GM20000 (cell line): ENCODE measurements at regions not wholly inside any gene's neighbourhood (a gene's known extent, or its start where the extent isn't known, plus 50 kb on each side); places are given as distances from the start of the nearest gene placed in this dataset.

Experiments
- DNase-seq: peaks from one replicate; pipeline ENCODE4 v3.0.0; 2012; ENCODE audit warnings: low spot score
- TF ChIP-seq, protein P1 (sequence below): IDR thresholded peaks from 2 replicates; pipeline ENCODE4 v1.5.1; 2012; ENCODE audit warnings: mild to moderate bottlenecking, control low read depth; ENCODE audit errors: extremely low read depth, missing control alignments

DNA sequence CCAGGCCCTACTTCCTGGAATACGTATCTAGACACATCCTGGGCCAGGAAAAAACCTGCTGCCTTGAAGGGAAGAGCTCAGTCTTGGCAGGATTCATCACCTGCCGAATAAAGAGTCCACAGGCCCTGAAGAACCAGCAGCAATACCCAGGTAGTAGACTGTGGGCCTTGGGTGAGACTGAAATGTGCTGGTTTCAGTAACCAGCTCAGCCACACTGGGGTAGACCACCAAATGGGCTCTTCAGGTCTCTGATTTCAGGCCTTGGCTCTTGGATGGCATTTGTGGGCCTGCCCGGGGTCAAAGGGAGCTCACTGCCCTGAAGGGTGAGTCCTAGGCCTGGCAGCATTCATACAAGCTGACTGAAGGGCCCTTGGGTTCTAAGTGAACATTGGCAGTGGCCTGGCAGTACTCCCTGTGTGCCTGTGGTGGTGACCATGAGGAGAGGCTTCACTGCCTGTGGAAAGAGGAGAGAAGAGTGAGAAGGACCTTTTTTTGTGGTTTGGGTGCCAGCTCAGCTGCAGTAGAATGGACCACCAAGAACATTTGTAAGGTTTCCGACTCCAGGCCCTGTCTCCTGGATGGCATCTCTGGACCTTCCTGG is 175.1 kb downstream of the ANKRD30B start:
- TF ChIP-seq, protein P1, sequence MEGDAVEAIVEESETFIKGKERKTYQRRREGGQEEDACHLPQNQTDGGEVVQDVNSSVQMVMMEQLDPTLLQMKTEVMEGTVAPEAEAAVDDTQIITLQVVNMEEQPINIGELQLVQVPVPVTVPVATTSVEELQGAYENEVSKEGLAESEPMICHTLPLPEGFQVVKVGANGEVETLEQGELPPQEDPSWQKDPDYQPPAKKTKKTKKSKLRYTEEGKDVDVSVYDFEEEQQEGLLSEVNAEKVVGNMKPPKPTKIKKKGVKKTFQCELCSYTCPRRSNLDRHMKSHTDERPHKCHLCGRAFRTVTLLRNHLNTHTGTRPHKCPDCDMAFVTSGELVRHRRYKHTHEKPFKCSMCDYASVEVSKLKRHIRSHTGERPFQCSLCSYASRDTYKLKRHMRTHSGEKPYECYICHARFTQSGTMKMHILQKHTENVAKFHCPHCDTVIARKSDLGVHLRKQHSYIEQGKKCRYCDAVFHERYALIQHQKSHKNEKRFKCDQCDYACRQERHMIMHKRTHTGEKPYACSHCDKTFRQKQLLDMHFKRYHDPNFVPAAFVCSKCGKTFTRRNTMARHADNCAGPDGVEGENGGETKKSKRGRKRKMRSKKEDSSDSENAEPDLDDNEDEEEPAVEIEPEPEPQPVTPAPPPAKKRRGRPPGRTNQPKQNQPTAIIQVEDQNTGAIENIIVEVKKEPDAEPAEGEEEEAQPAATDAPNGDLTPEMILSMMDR, result no peak
- DNase-seq, result no peak

DNA sequence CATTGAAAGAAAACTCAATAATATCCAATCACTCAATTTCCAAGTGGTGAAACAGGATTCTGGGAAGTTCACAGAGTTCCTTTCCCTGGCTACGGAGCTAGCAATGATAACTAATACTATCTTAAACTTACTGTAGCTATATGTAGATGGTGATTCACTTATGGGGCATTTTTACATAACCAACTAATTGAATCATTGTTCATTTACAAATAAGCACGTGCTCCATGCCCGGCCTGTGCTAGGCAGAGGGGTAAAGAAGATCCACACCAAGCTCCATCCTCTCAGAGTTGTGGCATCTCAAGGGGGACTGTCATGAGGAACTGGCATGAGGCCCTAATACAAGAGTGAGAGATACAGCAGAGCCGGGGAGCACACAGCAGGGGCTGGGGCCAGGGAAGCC is 176.3 kb downstream of the ANKRD30B start:
- DNase-seq, result no peak
- TF ChIP-seq, protein P1, result no peak

DNA sequence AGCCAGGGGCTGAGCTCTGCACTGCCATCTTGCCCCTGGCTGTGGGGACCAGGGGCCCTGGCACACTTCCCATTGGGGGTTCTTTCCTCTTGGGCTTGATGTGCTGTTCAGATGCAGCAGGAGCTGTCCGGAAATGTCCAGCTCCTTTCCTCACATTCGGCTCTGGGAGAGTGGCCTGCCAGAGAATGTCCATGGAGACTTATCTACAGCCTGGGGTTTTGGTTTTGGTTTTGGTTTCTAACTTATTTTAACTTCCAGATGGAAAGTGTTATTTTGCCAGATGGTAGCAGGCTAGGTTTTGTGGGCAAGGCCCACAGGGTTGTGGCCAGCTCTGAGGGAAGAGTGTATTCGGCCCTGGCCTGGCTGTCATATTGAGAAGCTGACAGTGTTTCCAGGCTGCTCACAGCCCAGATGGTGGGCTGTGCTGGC is 177.3 kb downstream of the ANKRD30B start:
- no peak for DNase-seq
- TF ChIP-seq, protein P1, result no peak

DNA sequence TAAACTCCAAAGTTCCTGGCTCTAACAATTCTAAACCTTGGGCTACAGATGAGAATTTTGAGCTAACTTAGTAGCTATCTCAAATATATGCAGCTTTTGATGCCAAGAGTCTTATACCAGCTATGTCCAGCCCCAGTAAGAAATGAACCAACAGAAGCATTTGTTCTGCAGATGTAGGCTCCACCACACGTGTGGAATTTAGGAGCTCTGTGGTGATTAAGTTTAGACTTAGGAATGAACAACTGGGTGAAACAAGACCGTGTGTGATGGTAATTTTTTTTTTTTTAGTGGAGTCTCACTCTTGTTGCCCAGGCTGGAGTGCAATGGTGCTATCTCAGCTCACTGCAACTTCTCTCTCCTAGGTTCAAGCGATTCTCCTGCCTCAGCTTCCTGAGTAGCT is 179.7 kb downstream of the ANKRD30B start:
- TF ChIP-seq, protein P1, result no peak
- DNase-seq, result no peak

DNA sequence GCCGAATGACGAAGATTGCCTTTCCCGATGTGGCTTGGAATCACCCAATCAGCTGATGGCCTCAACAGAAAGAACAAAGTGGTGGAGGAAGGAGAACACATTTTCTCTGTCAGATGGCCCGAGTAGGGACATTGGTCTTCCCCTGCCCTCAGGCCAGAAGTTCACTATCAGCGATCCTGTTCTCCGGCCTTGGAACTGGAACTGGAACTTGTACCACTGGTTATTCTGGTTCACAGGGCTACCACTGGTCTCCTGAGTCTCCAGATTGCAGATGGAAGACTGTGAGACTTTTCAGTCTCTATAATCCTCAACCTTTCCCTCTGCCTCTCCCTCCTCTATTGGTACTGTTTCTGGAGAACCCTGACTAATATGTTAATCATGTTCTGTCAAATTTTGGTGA is 180.4 kb downstream of the ANKRD30B start:
- no peak for DNase-seq
- TF ChIP-seq, protein P1, result no peak

DNA sequence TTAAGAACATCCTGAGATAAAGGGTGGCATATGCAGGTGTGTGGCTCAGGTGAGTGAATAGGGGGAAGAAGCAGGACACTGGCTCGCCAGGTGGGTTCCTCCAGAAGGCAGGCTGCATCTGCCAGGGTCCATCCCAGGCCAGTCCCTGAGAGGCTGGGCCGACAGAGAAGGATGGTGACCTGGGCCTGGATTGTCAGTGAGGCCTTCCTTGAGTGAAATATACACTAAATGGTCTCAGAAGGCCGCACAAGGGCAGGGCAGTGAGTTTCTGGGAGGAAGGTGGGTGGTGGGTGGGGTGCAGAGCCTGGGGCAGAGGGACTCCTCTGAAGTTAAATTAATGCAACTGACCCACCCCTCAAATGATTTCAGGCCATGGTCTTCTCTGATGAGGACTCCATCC is 182.1 kb downstream of the ANKRD30B start:
- TF ChIP-seq, protein P1, result no peak
- DNase-seq, result no peak

DNA sequence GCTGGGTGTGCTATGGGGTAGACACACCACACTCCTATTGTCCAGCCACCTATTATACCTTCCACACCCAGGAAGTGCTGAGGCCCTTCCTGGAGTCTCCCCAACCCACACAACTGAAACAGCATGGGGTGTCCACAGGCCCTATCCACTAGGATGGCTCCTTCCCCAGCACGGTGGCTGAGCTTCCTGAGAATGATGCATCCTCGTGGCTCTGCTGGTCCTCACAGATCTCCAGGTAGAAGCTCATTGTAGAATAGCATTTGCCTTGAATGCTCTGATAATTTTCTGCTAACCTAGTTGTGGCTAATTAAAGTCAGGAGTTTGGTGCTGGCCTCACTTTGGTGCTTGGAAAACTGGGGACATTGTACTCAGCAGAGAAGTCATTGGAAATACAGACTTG is 182.6 kb downstream of the ANKRD30B start:
- no peak for DNase-seq
- TF ChIP-seq, protein P1, result no peak
